Body of pancreas (tissue), 4 donors: ENCODE measurements at regions not wholly inside any gene's neighbourhood (a gene's known extent, or its start where the extent isn't known, plus 50 kb on each side); places are given as distances from the start of the nearest gene placed in this dataset.
A peak's percentile ranks its signal among the peaks of the same experiment; 100 is the strongest.

Experiments used
- ATAC-seq: fragments of 150-250 bp; one replicate; pipeline ENCODE4 v1.9.1; 2016
- DNase-seq, 4 donors: peaks; one replicate each; pipeline ENCODE4 v3.0.0-alpha.2; 2019
- H3K27ac ChIP-seq, 4 donors: fragments of 200-600 bp; sonication (generic); 1 replicate in 3 of 4; 2 replicates in 1 of 4; pipeline versions ENCODE4 v1.5.1 to v1.6.1; 2016 to 2019; ENCODE audit warnings: mild to moderate bottlenecking in 1 of 4, mixed read lengths in 1 of 4, moderate library complexity in 1 of 4
- H3K27me3 ChIP-seq, 2 donors: fragments of 200-600 bp; sonication (generic); one replicate each; pipeline ENCODE4 v1.6.0; 2016; ENCODE audit warnings: mild to moderate bottlenecking in 1 of 2
- H3K36me3 ChIP-seq, 2 donors: fragments of 200-600 bp; sonication (generic); replicated peaks in 1 of 2; 2 replicates each; pipeline ENCODE4 v1.5.1; 2016; ENCODE audit warnings: low read depth in 2 of 2; ENCODE audit not compliant: insufficient read depth in 1 of 2
- H3K4me1 ChIP-seq: fragments of 200-600 bp; sonication (generic); one replicate; pipeline ENCODE4 v1.6.0; 2016
- H3K4me3 ChIP-seq, 2 donors: fragments of 200-600 bp; sonication (generic); 1 replicate in 1 of 2; 2 replicates in 1 of 2; pipeline ENCODE4 v1.5.1; 2016 to 2019
- H3K9me3 ChIP-seq, 3 donors: fragments of 200-600 bp; sonication (generic); 1 replicate in 2 of 3; 2 replicates in 1 of 3; pipeline ENCODE4 v1.5.1; 2016
- CTCF ChIP-seq, 7 experiments: fragments of 450-650 bp in 4 of 7; fragments of 200-600 bp in 3 of 7; sonication (generic) in 3 of 7; IDR thresholded peaks; one replicate each; pipeline ENCODE4 v1.5.1; 2016 to 2019; ENCODE audit warnings: antibody characterized with exemption in 7 of 7
- POLR2A ChIP-seq, 3 donors: fragments of 450-650 bp; IDR thresholded peaks; one replicate each; pipeline ENCODE4 v1.6.1; 2016; ENCODE audit warnings: antibody characterized with exemption in 3 of 3, mild to moderate bottlenecking in 2 of 3
- WGBS, 2 donors: methylation state at CpG; one replicate each; pipeline ENCODE4 v1.1.5; 2017; 5-methylcytosine and 5-hydroxymethylcytosine counted together
- intact Hi-C: fragments of 100-400 bp; cut with DNase I; formaldehyde crosslinking; loops from one replicate; pipeline ENCODE4 v1.15.1; 2023

DNA sequence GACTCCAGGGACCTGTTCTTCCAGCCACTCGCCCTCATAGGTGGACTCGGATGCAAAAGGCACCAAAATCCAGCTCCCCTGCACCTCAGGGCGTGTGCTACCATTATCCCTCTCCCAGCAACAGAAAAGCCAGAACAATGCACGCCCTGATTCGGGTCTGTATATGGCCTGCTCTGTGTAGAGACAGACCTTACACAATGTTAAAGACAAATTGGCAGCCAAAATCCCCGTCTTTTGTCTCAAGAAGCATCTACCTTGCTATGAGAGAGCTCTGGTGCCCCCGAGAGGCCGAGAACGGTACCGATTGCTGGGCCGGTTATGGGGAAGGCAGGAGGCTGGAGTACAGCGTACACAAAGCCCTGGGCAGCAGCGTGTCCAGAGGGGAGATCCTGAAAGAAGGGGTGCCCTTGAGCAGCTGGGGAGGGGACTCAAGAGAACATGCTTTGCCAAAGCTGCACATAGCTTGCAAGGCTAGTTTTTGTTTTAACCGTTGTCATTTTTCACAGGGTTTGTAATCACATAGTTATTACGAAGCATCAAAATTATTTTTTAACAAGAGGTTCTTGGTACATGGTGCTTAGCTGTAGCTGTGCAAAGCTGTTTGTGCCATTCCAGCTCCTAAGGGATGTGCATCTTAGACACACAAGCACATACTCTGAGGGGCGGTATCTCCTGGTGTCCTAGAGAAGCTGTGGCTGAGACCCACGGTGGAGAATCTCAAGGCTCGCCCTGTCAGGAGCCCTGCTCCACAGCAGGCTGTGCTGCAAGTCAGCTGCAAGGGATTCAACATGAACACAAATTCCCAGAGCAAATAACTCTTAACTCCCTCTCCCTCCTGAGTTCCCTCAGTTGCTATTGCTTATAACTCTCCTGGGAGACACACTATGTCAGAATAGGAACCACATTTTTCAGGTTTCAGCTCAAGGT is 461.5 kb upstream of the PPP2R3A start:
- Histone ChIP-seq H3K4me1 (no peaks in the 10 kb centered on the region), H3K27me3 (peaks cover 0 to 5% of the 10 kb centered on the region in 2 donors), H3K27ac (no peak overlapping the region), H3K9me3 (no peaks in the 10 kb centered on the region), H3K4me3 (no peak overlapping the region), H3K36me3 (no peaks in the 10 kb centered on the region)
- WGBS, 2 donors, result 22% methylated on average over 18 of the region's 18 CpGs
- intact Hi-C loops, result no loop called here
- DNase-seq, result peak; percentile 41 to 70 (median 52)
- peak; percentile 40 for ATAC-seq
- no peak for TF ChIP-seq POLR2A (IDR thresholded peaks at IDR 0.05)
- TF ChIP-seq CTCF (IDR thresholded peaks at IDR 0.05), result peak; percentile 26 to 56 (median 38)

- Histone ChIP-seq H3K4me3 (no peak overlapping the region), H3K9me3 (no peaks in the 10 kb centered on the region), H3K36me3 (no peaks in the 10 kb centered on the region), H3K27me3 (no peaks in the 10 kb centered on the region), H3K4me1 (no peaks in the 10 kb centered on the region), H3K27ac (no peak overlapping the region)
- TF ChIP-seq POLR2A (IDR thresholded peaks at IDR 0.05), result no peak
- TF ChIP-seq CTCF (IDR thresholded peaks at IDR 0.05), result no peak
- ATAC-seq (no peak), DNase-seq (no peak)
- intact Hi-C loops, result no loop called here
- WGBS, 2 donors, result 74 to 80% methylated on average over 5 of the region's 5 CpGs
Measured at GRCh38 chr3:135513106-135514059, 452.1 kb upstream of the PPP2R3A start.

DNA sequence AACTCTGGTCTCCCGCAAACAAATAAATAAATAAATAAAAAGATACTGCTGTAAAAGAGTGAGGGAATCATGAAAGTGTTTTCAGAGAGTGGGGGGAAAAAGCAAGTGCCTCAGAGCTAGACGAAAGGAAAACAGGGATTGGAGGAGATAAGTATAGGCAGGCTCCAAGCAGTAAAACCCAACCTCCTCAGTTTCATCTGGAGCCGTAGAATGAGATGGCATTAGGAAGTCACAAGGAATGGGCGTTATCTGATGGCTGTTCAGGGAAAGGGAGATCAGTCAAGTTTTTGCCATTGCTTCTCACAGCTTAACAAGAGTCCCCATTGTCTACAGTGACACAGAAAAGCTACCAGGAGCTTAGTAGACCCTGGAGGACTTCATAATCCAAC is 451.5 kb upstream of the PPP2R3A start:
- no peaks in the 10 kb centered on the region for H3K4me1 ChIP-seq
- no peak overlapping the region for H3K27ac ChIP-seq
- TF ChIP-seq POLR2A (IDR thresholded peaks at IDR 0.05), result no peak
- TF ChIP-seq CTCF (IDR thresholded peaks at IDR 0.05), result no peak
- ATAC-seq, result no peak
- H3K27me3 ChIP-seq, result no peaks in the 10 kb centered on the region
- no peak for DNase-seq
- WGBS, 2 donors, result 56 to 66% methylated on average over 4 of the region's 4 CpGs
- H3K4me3 ChIP-seq, result no peak overlapping the region
- intact Hi-C loops, result no loop called here
- no peaks in the 10 kb centered on the region for H3K9me3 ChIP-seq
- no peaks in the 10 kb centered on the region for H3K36me3 ChIP-seq

DNA sequence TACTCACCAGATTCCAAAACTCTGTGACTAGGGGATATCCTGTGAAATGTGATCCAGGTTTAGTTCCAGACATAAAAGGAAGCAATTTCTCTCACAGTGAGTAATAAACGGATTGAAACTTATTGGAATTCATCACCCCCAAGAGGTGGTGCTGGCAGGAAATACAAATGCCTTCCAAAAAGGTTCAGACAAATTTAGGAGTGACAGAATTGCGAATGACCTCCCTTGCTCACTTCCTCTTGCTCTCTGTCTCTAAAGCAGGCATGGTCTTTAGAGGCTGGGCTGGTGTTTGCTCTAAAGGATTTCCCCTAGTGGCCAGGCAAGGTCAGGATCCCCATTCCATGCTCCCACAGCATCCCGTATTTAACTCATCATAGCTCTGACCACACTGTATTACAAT is 449.4 kb upstream of the PPP2R3A start:
- intact Hi-C loops, result no loop called here
- TF ChIP-seq CTCF (IDR thresholded peaks at IDR 0.05) (no peak), POLR2A (IDR thresholded peaks at IDR 0.05) (no peak)
- Histone ChIP-seq H3K36me3 (no peaks in the 10 kb centered on the region), H3K4me3 (no peak overlapping the region), H3K27me3 (no peaks in the 10 kb centered on the region), H3K27ac (no peak overlapping the region), H3K9me3 (no peaks in the 10 kb centered on the region), H3K4me1 (no peaks in the 10 kb centered on the region)
- ATAC-seq (no peak), DNase-seq (no peak)
- WGBS, 2 donors, result 16 to 24% methylated on average over 3 of the region's 3 CpGs
